GM21619 (cell line): ENCODE measurements at regions not wholly inside any gene's neighbourhood (a gene's known extent, or its start where the extent isn't known, plus 50 kb on each side); places are given as distances from the start of the nearest gene placed in this dataset.

Experiments used
- ATAC-seq: cut with Tn5 transposase; IDR thresholded peaks from one replicate; pipeline ENCODE4 v1.9.1; 2021; ENCODE audit not compliant: unreplicated experiment

GRCh38 chr6:114403858-114404257 is 61.0 kb upstream of the HS3ST5 start:
- no peak for ATAC-seq

- ATAC-seq = no peak
Observed at GRCh38 chr6:114398481-114398880, 55.7 kb upstream of the HS3ST5 start.
